ENCODE measurements at regions not wholly inside any gene's neighbourhood (a gene's known extent, or its start where the extent isn't known, plus 50 kb on each side); places are given as distances from the start of the nearest gene placed in this dataset.
"Not testable (repeated sequence)": the region's sequence is repeated elsewhere in the genome, so short reads cannot be mapped to it uniquely, and the experiment has no call there.

- not testable (repeated sequence) for TF ChIP-seq CTCF (IDR thresholded peaks at IDR 0.05 in 4 of 5, conservative IDR thresholded peaks at IDR 0.05 in 1 of 5); POLR2A (IDR thresholded peaks at IDR 0.05)
Measured at GRCh38 chr2:176904053-176904452, 308.5 kb upstream of the HNRNPA3 start.
